ENCODE measurements at regions not wholly inside any gene's neighbourhood (a gene's known extent, or its start where the extent isn't known, plus 50 kb on each side); places are given as distances from the start of the nearest gene placed in this dataset.

- Histone ChIP-seq H3K4me3 (no peak overlapping the region), H3K27ac (no peak overlapping the region), H3K9me3 (no peaks in the 10 kb centered on the region), H3K4me1 (no peaks in the 10 kb centered on the region), H3K27me3 (no peaks in the 10 kb centered on the region), H3K36me3 (no peaks in the 10 kb centered on the region)
- ATAC-seq (no peak), DNase-seq (no peak)
- no peak for TF ChIP-seq CTCF (IDR thresholded peaks at IDR 0.05)
- intact Hi-C loops (cut with DNase I), result no loop called here
These were observed 320.1 kb downstream of the SOX9 start for GRCh38 chr17:72440961-72441360.

- no peaks in the 10 kb centered on the region for H3K4me1 ChIP-seq
- H3K27me3 ChIP-seq, result no peaks in the 10 kb centered on the region
- ATAC-seq (no peak), DNase-seq (no peak)
- TF ChIP-seq CTCF (IDR thresholded peaks at IDR 0.05), result no peak
- no peaks in the 10 kb centered on the region for H3K36me3 ChIP-seq
- no peaks in the 10 kb centered on the region for H3K9me3 ChIP-seq
- intact Hi-C loops (cut with DNase I), result no loop called here
- H3K27ac ChIP-seq, result no peak overlapping the region
- H3K4me3 ChIP-seq, result no peak overlapping the region
These were observed 321.1 kb downstream of the SOX9 start for GRCh38 chr17:72441909-72442308.

GRCh38 chr17:72444517-72445054 is 323.8 kb downstream of the SOX9 start:
- H3K9me3 ChIP-seq, result no peaks in the 10 kb centered on the region
- no peak overlapping the region for H3K4me3 ChIP-seq
- DNase-seq (no peak), ATAC-seq (no peak)
- no peaks in the 10 kb centered on the region for H3K27me3 ChIP-seq
- no peak for TF ChIP-seq CTCF (IDR thresholded peaks at IDR 0.05)
- H3K36me3 ChIP-seq, result no peaks in the 10 kb centered on the region
- intact Hi-C loops (cut with DNase I), result no loop called here
- no peak overlapping the region for H3K27ac ChIP-seq
- no peaks in the 10 kb centered on the region for H3K4me1 ChIP-seq

- Histone ChIP-seq H3K4me1 (no peaks in the 10 kb centered on the region), H3K4me3 (no peak overlapping the region), H3K9me3 (no peaks in the 10 kb centered on the region), H3K36me3 (no peaks in the 10 kb centered on the region), H3K27ac (no peak overlapping the region), H3K27me3 (no peaks in the 10 kb centered on the region)
- TF ChIP-seq CTCF (IDR thresholded peaks at IDR 0.05), result no peak
- ATAC-seq (no peak), DNase-seq (peak; percentile 54)
- intact Hi-C loops (cut with DNase I), result no loop called here
These were observed 324.5 kb downstream of the SOX9 start for GRCh38 chr17:72445055-72445991.

- H3K27me3 ChIP-seq, result no peaks in the 10 kb centered on the region
- no peak for TF ChIP-seq CTCF (IDR thresholded peaks at IDR 0.05)
- no peaks in the 10 kb centered on the region for H3K36me3 ChIP-seq
- no peak overlapping the region for H3K4me3 ChIP-seq
- DNase-seq (no peak), ATAC-seq (no peak)
- H3K9me3 ChIP-seq, result no peaks in the 10 kb centered on the region
- no peaks in the 10 kb centered on the region for H3K4me1 ChIP-seq
- H3K27ac ChIP-seq, result no peak overlapping the region
- intact Hi-C loops (cut with DNase I), result no loop called here
These were observed 325.3 kb downstream of the SOX9 start for GRCh38 chr17:72446118-72446517.
